Keratinocyte (primary cell): ENCODE measurements at regions not wholly inside any gene's neighbourhood (a gene's known extent, or its start where the extent isn't known, plus 50 kb on each side); places are given as distances from the start of the nearest gene placed in this dataset.

Experiments
- DNase-seq: peaks from one replicate; pipeline ENCODE4 v3.0.0-alpha.2; 2011; ENCODE audit warnings: low read depth, missing footprints, low spot score
- FAIRE-seq: peaks from 2 replicates; lab custom pipeline; 2011; peaks lifted over from hg19 to GRCh38; lab: Jason Lieb, UNC
- H2AFZ ChIP-seq: 2 replicates; pipeline ENCODE4 v1.6.0; 2012; ENCODE audit warnings: low read length, control low read depth, inconsistent platforms; ENCODE audit not compliant: control insufficient read depth
- H3K27ac ChIP-seq: 2 replicates; pipeline ENCODE4 v1.5.1; 2011; ENCODE audit warnings: low read length; ENCODE audit not compliant: control insufficient read depth, insufficient read depth
- H3K27me3 ChIP-seq: 3 replicates; pipeline ENCODE4 v1.6.0; 2011; ENCODE audit warnings: low read length; ENCODE audit not compliant: control insufficient read depth, insufficient read depth; ENCODE audit errors: extremely low read depth
- H3K36me3 ChIP-seq, 2 experiments: 2 replicates in 1 of 2; 3 replicates in 1 of 2; pipeline ENCODE4 v1.5.1; 2011; ENCODE audit warnings: low read length in 2 of 2, mild to moderate bottlenecking in 1 of 2; ENCODE audit not compliant: control insufficient read depth in 2 of 2, insufficient read depth in 2 of 2; ENCODE audit errors: extremely low read depth in 1 of 2
- H3K4me1 ChIP-seq: 3 replicates; pipeline ENCODE4 v1.5.1; 2011; ENCODE audit warnings: low read length; ENCODE audit not compliant: control insufficient read depth, insufficient read depth; ENCODE audit errors: extremely low read depth
- H3K4me2 ChIP-seq: 3 replicates; pipeline ENCODE4 v1.6.0; 2011; ENCODE audit warnings: low read depth, low read length; ENCODE audit not compliant: control insufficient read depth, insufficient read depth; ENCODE audit errors: extremely low read depth
- H3K4me3 ChIP-seq, 3 experiments: fragments of 200-600 bp in 1 of 3; sonication (generic) in 1 of 3; 2 replicates in 2 of 3; 3 replicates in 1 of 3; pipeline ENCODE4 v1.5.1; 2011 to 2016; ENCODE audit warnings: low read length in 3 of 3, mild to moderate bottlenecking in 3 of 3, control low read depth in 2 of 3, inconsistent platforms in 1 of 3, low read depth in 1 of 3, mixed read lengths in 1 of 3, mixed run types in 1 of 3, moderate library complexity in 1 of 3; ENCODE audit not compliant: control insufficient read depth in 2 of 3, insufficient read depth in 2 of 3; ENCODE audit errors: extremely low read depth in 1 of 3
- H3K79me2 ChIP-seq: 2 replicates; pipeline ENCODE4 v1.6.0; 2012; ENCODE audit warnings: low read length; ENCODE audit not compliant: control insufficient read depth, insufficient read depth
- H3K9ac ChIP-seq: 3 replicates; pipeline ENCODE4 v1.6.0; 2011; ENCODE audit warnings: low read length; ENCODE audit not compliant: control insufficient read depth, insufficient read depth; ENCODE audit errors: extremely low read depth
- H3K9me1 ChIP-seq: 3 replicates; pipeline ENCODE4 v1.6.0; 2011; ENCODE audit warnings: low read length; ENCODE audit not compliant: control insufficient read depth, insufficient read depth; ENCODE audit errors: extremely low read depth
- H3K9me3 ChIP-seq: 2 replicates; pipeline ENCODE4 v1.5.1; 2012; ENCODE audit warnings: low read depth, low read length; ENCODE audit not compliant: control insufficient read depth
- H4K20me1 ChIP-seq: 3 replicates; pipeline ENCODE4 v1.6.0; 2011; ENCODE audit warnings: low read length; ENCODE audit not compliant: control insufficient read depth, insufficient read depth; ENCODE audit errors: extremely low read depth
- EZH2 ChIP-seq: IDR thresholded peaks from one replicate; pipeline ENCODE4 v1.6.1; 2012; ENCODE audit warnings: inconsistent platforms, mild to moderate bottlenecking, low read length, moderate library complexity
- dilution Hi-C: fragments of 300-500 bp; cut with MboI; formaldehyde crosslinking; loops from one replicate; pipeline ENCODE4 v1.7.0; 2020; ENCODE audit warnings: low sequenced_read_pairs; ENCODE audit not compliant: extremely low pct_ligation_motif_present
- TF ChIP-seq, protein P1 (sequence below), 3 experiments: IDR thresholded peaks in 1 of 3; conservative IDR thresholded peaks in 1 of 3; optimal IDR thresholded peaks in 1 of 3; 2 replicates in 2 of 3; 3 replicates in 1 of 3; pipeline versions ENCODE3 to v1.5.1; 2011; ENCODE audit warnings: low read length in 3 of 3, mild to moderate bottlenecking in 3 of 3, moderate library complexity in 2 of 3, control low read depth in 1 of 3, inconsistent platforms in 1 of 3; ENCODE audit not compliant: insufficient read depth in 2 of 3; ENCODE audit errors: extremely low read depth in 1 of 3

DNA sequence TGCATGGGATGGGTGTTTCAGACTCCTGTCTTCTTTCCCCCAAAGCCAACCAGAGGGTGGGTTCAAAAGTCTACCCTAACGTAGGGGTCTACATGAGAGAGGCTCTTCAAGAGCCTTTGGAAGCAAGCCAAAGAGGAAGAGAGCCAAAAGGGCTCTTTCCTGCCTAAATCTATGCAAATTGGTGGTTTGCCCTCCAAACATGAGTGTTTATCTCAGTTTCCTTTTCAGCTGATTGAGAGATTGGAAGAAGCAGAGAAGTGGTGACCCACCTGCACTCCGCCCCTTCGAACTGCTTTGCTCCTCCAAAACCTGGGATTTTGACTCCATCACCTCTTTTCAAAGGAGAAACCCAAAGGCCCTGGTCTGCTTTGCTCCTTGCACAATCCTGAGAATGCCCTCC is 65.4 kb upstream of the MAF start:
- H3K4me1 ChIP-seq = peaks cover 14% of the 10 kb centered on the region
- TF ChIP-seq EZH2 = no peak
- TF ChIP-seq, protein P1, sequence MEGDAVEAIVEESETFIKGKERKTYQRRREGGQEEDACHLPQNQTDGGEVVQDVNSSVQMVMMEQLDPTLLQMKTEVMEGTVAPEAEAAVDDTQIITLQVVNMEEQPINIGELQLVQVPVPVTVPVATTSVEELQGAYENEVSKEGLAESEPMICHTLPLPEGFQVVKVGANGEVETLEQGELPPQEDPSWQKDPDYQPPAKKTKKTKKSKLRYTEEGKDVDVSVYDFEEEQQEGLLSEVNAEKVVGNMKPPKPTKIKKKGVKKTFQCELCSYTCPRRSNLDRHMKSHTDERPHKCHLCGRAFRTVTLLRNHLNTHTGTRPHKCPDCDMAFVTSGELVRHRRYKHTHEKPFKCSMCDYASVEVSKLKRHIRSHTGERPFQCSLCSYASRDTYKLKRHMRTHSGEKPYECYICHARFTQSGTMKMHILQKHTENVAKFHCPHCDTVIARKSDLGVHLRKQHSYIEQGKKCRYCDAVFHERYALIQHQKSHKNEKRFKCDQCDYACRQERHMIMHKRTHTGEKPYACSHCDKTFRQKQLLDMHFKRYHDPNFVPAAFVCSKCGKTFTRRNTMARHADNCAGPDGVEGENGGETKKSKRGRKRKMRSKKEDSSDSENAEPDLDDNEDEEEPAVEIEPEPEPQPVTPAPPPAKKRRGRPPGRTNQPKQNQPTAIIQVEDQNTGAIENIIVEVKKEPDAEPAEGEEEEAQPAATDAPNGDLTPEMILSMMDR (optimal IDR thresholded peaks at IDR 0.05 in 1 of 3, IDR thresholded peaks at IDR 0.05 in 1 of 3, conservative IDR thresholded peaks at IDR 0.05 in 1 of 3; ENCODE audit: extremely low read depth in 1 of 3, insufficient read depth in 2 of 3, low read length in 3 of 3) = no peak
- DNase-seq (no peak), FAIRE-seq (no peak)
- H3K27ac ChIP-seq = no peak overlapping the region
- H4K20me1 ChIP-seq = no peaks in the 10 kb centered on the region
- no peak overlapping the region for H3K4me2 ChIP-seq
- dilution Hi-C loops = no loop called here
- no peaks in the 10 kb centered on the region for H3K36me3 ChIP-seq
- H3K9ac ChIP-seq = no peak overlapping the region
- H3K79me2 ChIP-seq = no peaks in the 10 kb centered on the region
- no peak overlapping the region for H2AFZ ChIP-seq
- no peaks in the 10 kb centered on the region for H3K27me3 ChIP-seq
- H3K9me3 ChIP-seq = no peaks in the 10 kb centered on the region
- H3K4me3 ChIP-seq = no peak overlapping the region
- no peaks in the 10 kb centered on the region for H3K9me1 ChIP-seq

DNA sequence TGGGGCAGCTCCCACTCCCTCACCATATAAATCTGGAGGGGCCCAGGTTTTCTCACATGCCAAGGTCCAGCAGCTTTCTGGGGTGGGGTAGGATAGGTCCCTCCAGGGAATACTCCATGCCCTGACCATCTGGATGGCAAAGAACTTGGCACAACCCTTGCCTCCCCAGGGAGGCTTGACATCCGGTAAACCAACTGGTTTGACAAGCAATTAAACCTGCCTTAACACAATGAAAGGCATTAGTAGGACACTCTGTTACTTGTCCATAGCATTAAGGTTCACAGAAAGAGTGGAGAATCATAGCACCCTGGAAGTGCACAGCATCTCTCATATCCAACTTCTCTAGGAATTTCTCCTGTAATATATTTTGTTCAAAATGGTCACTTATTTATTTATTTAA is 63.9 kb upstream of the MAF start:
- FAIRE-seq = peak; percentile 61
- Histone ChIP-seq H3K4me2 (no peak overlapping the region), H4K20me1 (no peaks in the 10 kb centered on the region), H3K9me1 (no peaks in the 10 kb centered on the region), H3K9ac (no peak overlapping the region), H3K4me3 (no peak overlapping the region), H3K79me2 (no peaks in the 10 kb centered on the region), H2AFZ (no peak overlapping the region), H3K9me3 (no peaks in the 10 kb centered on the region), H3K4me1 (peaks cover 23% of the 10 kb centered on the region), H3K36me3 (no peaks in the 10 kb centered on the region), H3K27ac (no peak overlapping the region), H3K27me3 (no peaks in the 10 kb centered on the region)
- dilution Hi-C loops = no loop called here
- no peak for DNase-seq
- no peak for TF ChIP-seq EZH2
- TF ChIP-seq, protein P1 (optimal IDR thresholded peaks at IDR 0.05 in 1 of 3, IDR thresholded peaks at IDR 0.05 in 1 of 3, conservative IDR thresholded peaks at IDR 0.05 in 1 of 3; ENCODE audit: extremely low read depth in 1 of 3, insufficient read depth in 2 of 3, low read length in 3 of 3) = no peak
